ENCODE measurements at regions not wholly inside any gene's neighbourhood (a gene's known extent, or its start where the extent isn't known, plus 50 kb on each side); places are given as distances from the start of the nearest gene placed in this dataset.

- DNase-seq (ENCODE audit: low spot score): no peak
Measured at GRCh38 chr7:115475761-115476385, 554.0 kb downstream of the MDFIC start.

- DNase-seq (ENCODE audit: low spot score): no peak
Measured at GRCh38 chr7:115475206-115475605, 553.3 kb downstream of the MDFIC start.

GRCh38 chr7:115474137-115474536 lies 552.2 kb downstream of the MDFIC start:
- DNase-seq (ENCODE audit: low spot score): no peak

GRCh38 chr7:115471891-115472290 lies 550.0 kb downstream of the MDFIC start:
- DNase-seq (ENCODE audit: low spot score): no peak

GRCh38 chr7:115462301-115463015 lies 540.6 kb downstream of the MDFIC start:
- DNase-seq (ENCODE audit: low spot score): no peak

GRCh38 chr7:115449689-115450088 lies 527.8 kb downstream of the MDFIC start:
- no peak for DNase-seq (ENCODE audit: low spot score)

- no peak for DNase-seq (ENCODE audit: low spot score)
Measured at GRCh38 chr7:115447495-115447894, 525.6 kb downstream of the MDFIC start.

GRCh38 chr7:115441033-115441432 lies 519.1 kb downstream of the MDFIC start:
- no peak for DNase-seq (ENCODE audit: low spot score)

GRCh38 chr7:115435178-115435577 lies 513.3 kb downstream of the MDFIC start:
- no peak for DNase-seq (ENCODE audit: low spot score)

GRCh38 chr7:115429918-115430317 lies 508.0 kb downstream of the MDFIC start:
- no peak for DNase-seq (ENCODE audit: low spot score)

- no peak for DNase-seq (ENCODE audit: low spot score)
Measured at GRCh38 chr7:115417662-115418061, 495.8 kb downstream of the MDFIC start.

GRCh38 chr7:115410972-115411686 lies 489.2 kb downstream of the MDFIC start:
- no peak for DNase-seq (ENCODE audit: low spot score)

- no peak for DNase-seq (ENCODE audit: low spot score)
Measured at GRCh38 chr7:115410434-115410820, 488.5 kb downstream of the MDFIC start.

GRCh38 chr7:115409682-115410433 lies 488.0 kb downstream of the MDFIC start:
- no peak for DNase-seq (ENCODE audit: low spot score)

GRCh38 chr7:115406219-115406618 lies 484.3 kb downstream of the MDFIC start:
- no peak for DNase-seq (ENCODE audit: low spot score)

- no peak for DNase-seq (ENCODE audit: low spot score)
Measured at GRCh38 chr7:115387137-115387536, 465.2 kb downstream of the MDFIC start.

- no peak for DNase-seq (ENCODE audit: low spot score)
Measured at GRCh38 chr7:115379321-115379720, 457.4 kb downstream of the MDFIC start.

- no peak for DNase-seq (ENCODE audit: low spot score)
Measured at GRCh38 chr7:115368998-115369397, 447.1 kb downstream of the MDFIC start.

GRCh38 chr7:115363916-115364315 lies 442.0 kb downstream of the MDFIC start:
- DNase-seq (ENCODE audit: low spot score): no peak

GRCh38 chr7:115359955-115360354 lies 438.1 kb downstream of the MDFIC start:
- DNase-seq (ENCODE audit: low spot score): no peak

GRCh38 chr7:115359119-115359518 lies 437.2 kb downstream of the MDFIC start:
- DNase-seq (ENCODE audit: low spot score): no peak

- no peak for DNase-seq (ENCODE audit: low spot score)
Measured at GRCh38 chr7:115357703-115357999, 435.8 kb downstream of the MDFIC start.

All from NAMALWA (cell line).